ENCODE measurements at regions not wholly inside any gene's neighbourhood (a gene's known extent, or its start where the extent isn't known, plus 50 kb on each side); places are given as distances from the start of the nearest gene placed in this dataset.

GRCh38 chr13:107554460-107554859 is 660.9 kb downstream of the LIG4 start:
- no peak for DNase-seq

GRCh38 chr13:107553838-107554237 is 661.5 kb downstream of the LIG4 start:
- no peak for DNase-seq

- no peak for DNase-seq
Observed at GRCh38 chr13:107551521-107551920, 663.8 kb downstream of the LIG4 start.

GRCh38 chr13:107548338-107548737 is 667.0 kb downstream of the LIG4 start:
- DNase-seq: no peak

GRCh38 chr13:107545946-107546502 is 669.3 kb downstream of the LIG4 start:
- DNase-seq: no peak

- no peak for DNase-seq
Observed at GRCh38 chr13:107534548-107534947, 680.8 kb downstream of the LIG4 start.

GRCh38 chr13:107531816-107532215 is 683.5 kb downstream of the LIG4 start:
- DNase-seq: no peak

GRCh38 chr13:107531180-107531579 is 684.2 kb downstream of the LIG4 start:
- no peak for DNase-seq

GRCh38 chr13:107529035-107529434 is 686.3 kb downstream of the LIG4 start:
- no peak for DNase-seq

GRCh38 chr13:107518780-107519179 is 696.6 kb downstream of the LIG4 start:
- DNase-seq: no peak

GRCh38 chr13:107518292-107518691 is 697.0 kb downstream of the LIG4 start:
- DNase-seq: no peak

- DNase-seq: no peak
Observed at GRCh38 chr13:107516517-107516916, 698.8 kb downstream of the LIG4 start.

GRCh38 chr13:107512551-107512950 is 702.8 kb downstream of the LIG4 start:
- no peak for DNase-seq

- no peak for DNase-seq
Observed at GRCh38 chr13:107497661-107498060, 717.7 kb downstream of the LIG4 start.

- DNase-seq: no peak
Observed at GRCh38 chr13:107493266-107493665, 722.1 kb downstream of the LIG4 start.

- no peak for DNase-seq
Observed at GRCh38 chr13:107482688-107483087, 732.6 kb downstream of the LIG4 start.

- DNase-seq: peak; percentile 10
Observed at GRCh38 chr13:107480130-107480529, 735.2 kb downstream of the LIG4 start.

- DNase-seq: no peak
Observed at GRCh38 chr13:107477772-107478379, 737.5 kb downstream of the LIG4 start.

GRCh38 chr13:107475753-107476453 is 739.4 kb downstream of the LIG4 start:
- peak; percentile 61 for DNase-seq

GRCh38 chr13:107473253-107473652 is 742.1 kb downstream of the LIG4 start:
- DNase-seq: no peak

- DNase-seq: peak; percentile 49
Observed at GRCh38 chr13:107466326-107467099, 748.8 kb downstream of the LIG4 start.

GRCh38 chr13:107462501-107462900 is 752.8 kb downstream of the LIG4 start:
- no peak for DNase-seq

GRCh38 chr13:107461751-107462150 is 753.6 kb downstream of the LIG4 start:
- no peak for DNase-seq

GRCh38 chr13:107459430-107459829 is 755.9 kb downstream of the LIG4 start:
- DNase-seq: peak; percentile 50

Data from fibroblast of skin of right biceps (primary cell).